PC-9 (cell line): ENCODE measurements at regions not wholly inside any gene's neighbourhood (a gene's known extent, or its start where the extent isn't known, plus 50 kb on each side); places are given as distances from the start of the nearest gene placed in this dataset.
"Not testable (repeated sequence)": the region's sequence is repeated elsewhere in the genome, so short reads cannot be mapped to it uniquely, and the experiment has no call there.

Experiments used
- BruUV-seq: library from RNA; stranded (reverse); fragments of 400-500 nt; replicated peaks from 2 replicates; lab custom pipeline; 2021; lab: Mats Ljungman, UMichigan
- CTCF ChIA-PET: fragments of 300-600 bp; sonication (Branson Sonifier 250); formaldehyde crosslinking; loops from one replicate; lab custom pipeline; 2022; ENCODE audit warnings: antibody characterized with exemption; lab: Charles Lee
- POLR2A ChIA-PET: fragments of 300-600 bp; sonication (Branson Sonifier 250); formaldehyde crosslinking; loops from one replicate; lab custom pipeline; 2022; ENCODE audit warnings: antibody characterized with exemption; ENCODE audit not compliant: unreplicated experiment; lab: Charles Lee
- DNase-seq, 2 experiments: peaks; one replicate each; pipeline versions ENCODE4 v3.0.0 to v3.0.0-alpha.2; 2015 to 2022; ENCODE audit warnings: mixed read lengths in 1 of 2
- H2AFZ ChIP-seq: fragments of 200-600 bp; sonication (generic); 2 replicates; pipeline ENCODE4 v1.8.1; 2017; ENCODE audit warnings: antibody characterized with exemption
- H3F3A ChIP-seq: fragments of 200-600 bp; sonication (generic); 2 replicates; pipeline ENCODE4 v1.8.1; 2017; ENCODE audit warnings: antibody characterized with exemption, mild to moderate bottlenecking, low read depth; ENCODE audit not compliant: insufficient read depth
- H3K27ac ChIP-seq: fragments of 200-600 bp; sonication (generic); 2 replicates; pipeline ENCODE4 v1.6.1; 2016; ENCODE audit warnings: mixed run types
- H3K27me3 ChIP-seq: fragments of 200-600 bp; sonication (generic); 2 replicates; pipeline ENCODE4 v1.6.1; 2016; ENCODE audit warnings: low read depth, mixed run types; ENCODE audit not compliant: insufficient read depth
- H3K36me3 ChIP-seq: fragments of 200-600 bp; sonication (generic); 2 replicates; pipeline ENCODE4 v1.6.1; 2016; ENCODE audit warnings: low read depth, mixed run types
- H3K4me1 ChIP-seq: fragments of 200-600 bp; sonication (generic); replicated peaks from 2 replicates; pipeline ENCODE4 v1.6.1; 2016; ENCODE audit warnings: mixed run types; ENCODE audit not compliant: insufficient read depth
- H3K4me2 ChIP-seq: fragments of 200-600 bp; sonication (generic); 2 replicates; pipeline ENCODE4 v1.6.1; 2017; ENCODE audit warnings: mixed run types
- H3K4me3 ChIP-seq: fragments of 200-600 bp; sonication (generic); 2 replicates; pipeline ENCODE4 v1.6.1; 2016; ENCODE audit warnings: mixed run types
- H3K79me2 ChIP-seq: fragments of 200-600 bp; sonication (generic); 2 replicates; pipeline ENCODE4 v1.6.1; 2017; ENCODE audit warnings: low read depth, mixed run types
- H3K9me2 ChIP-seq: fragments of 200-600 bp; sonication (generic); 2 replicates; pipeline ENCODE4 v1.8.1; 2017; ENCODE audit warnings: mild to moderate bottlenecking; ENCODE audit not compliant: insufficient read depth
- H3K9me3 ChIP-seq: fragments of 200-600 bp; sonication (generic); 2 replicates; pipeline ENCODE4 v1.8.1; 2016; ENCODE audit warnings: low read depth; ENCODE audit not compliant: insufficient read depth
- H4K20me1 ChIP-seq: fragments of 200-600 bp; sonication (generic); 2 replicates; pipeline ENCODE4 v1.8.1; 2017; ENCODE audit not compliant: insufficient read depth
- CTCF ChIP-seq: fragments of 200-600 bp; sonication (generic); conservative IDR thresholded peaks from 2 replicates; pipeline ENCODE4 v1.6.1; 2017; ENCODE audit warnings: mixed run types, antibody characterized with exemption, mild to moderate bottlenecking, moderate library complexity
- EZH2 ChIP-seq: fragments of 200-600 bp; sonication (generic); IDR thresholded peaks from 2 replicates; pipeline ENCODE4 v1.8.0; 2017; ENCODE audit warnings: antibody characterized with exemption, low read depth
- intact Hi-C: fragments of 100-400 bp; cut with micrococcal nuclease; formaldehyde crosslinking; loops from one replicate; pipeline ENCODE4 v1.10.0; 2022; ENCODE audit not compliant: unreplicated experiment

GRCh38 chr12:114834621-114835020 lies 150.6 kb upstream of the TBX3 start:
- CTCF ChIA-PET: no interaction called here
- TF ChIP-seq EZH2: no peak
- no peak for TF ChIP-seq CTCF
- BruUV-seq: no TSS peak
- H4K20me1 ChIP-seq: no peaks in the 10 kb centered on the region
- H3K4me3 ChIP-seq: no peak overlapping the region
- no peak overlapping the region for H3K27ac ChIP-seq
- no peak for DNase-seq
- POLR2A ChIA-PET: no interaction called here
- no peaks in the 10 kb centered on the region for H3K79me2 ChIP-seq
- no peak overlapping the region for H3K4me2 ChIP-seq
- intact Hi-C loops: no loop called here
- no peaks in the 10 kb centered on the region for H3K9me3 ChIP-seq
- H2AFZ ChIP-seq: no peak overlapping the region
- no peaks in the 10 kb centered on the region for H3F3A ChIP-seq
- H3K36me3 ChIP-seq: no peaks in the 10 kb centered on the region
- H3K9me2 ChIP-seq: no peaks in the 10 kb centered on the region
- H3K4me1 ChIP-seq: no peaks in the 10 kb centered on the region
- H3K27me3 ChIP-seq: peaks cover 18% of the 10 kb centered on the region; the same call in 1 of the 2 replicates

- ChIA-PET CTCF (no interaction called here), POLR2A (no interaction called here)
- H4K20me1 ChIP-seq: no peaks in the 10 kb centered on the region
- no peak overlapping the region for H3K4me2 ChIP-seq
- H3K27ac ChIP-seq: no peak overlapping the region
- TF ChIP-seq CTCF (no peak), EZH2 (no peak)
- intact Hi-C loops: no loop called here
- no TSS peak for BruUV-seq
- no peaks in the 10 kb centered on the region for H3K79me2 ChIP-seq
- H3K4me1 ChIP-seq: no peaks in the 10 kb centered on the region
- peaks cover 32% of the 10 kb centered on the region; the same call in 1 of the 2 replicates for H3K27me3 ChIP-seq
- DNase-seq: no peak
- H2AFZ ChIP-seq: no peak overlapping the region
- no peaks in the 10 kb centered on the region for H3K9me3 ChIP-seq
- H3K4me3 ChIP-seq: no peak overlapping the region
- no peaks in the 10 kb centered on the region for H3F3A ChIP-seq
- no peaks in the 10 kb centered on the region for H3K36me3 ChIP-seq
- H3K9me2 ChIP-seq: no peaks in the 10 kb centered on the region
Observed at GRCh38 chr12:114829833-114830232, 145.9 kb upstream of the TBX3 start.

GRCh38 chr12:114829244-114829643 lies 145.3 kb upstream of the TBX3 start:
- BruUV-seq, H3K4me3 ChIP-seq, H3K9me3 ChIP-seq, H3F3A ChIP-seq, H3K4me1 ChIP-seq, intact Hi-C loops, CTCF ChIA-PET, H3K36me3 ChIP-seq, H2AFZ ChIP-seq, H3K79me2 ChIP-seq, H3K4me2 ChIP-seq, POLR2A ChIA-PET, DNase-seq, H4K20me1 ChIP-seq, H3K27ac ChIP-seq, H3K9me2 ChIP-seq: not testable (repeated sequence)
- H3K27me3 ChIP-seq: peaks cover 37% of the 10 kb centered on the region; the same call in 1 of the 2 replicates

- no peak for TF ChIP-seq CTCF
- no peak for TF ChIP-seq EZH2
- peaks cover 54% of the 10 kb centered on the region; the same call in 1 of the 2 replicates for H3K27me3 ChIP-seq
- no peak overlapping the region for H2AFZ ChIP-seq
- H3K27ac ChIP-seq: no peak overlapping the region
- no peak overlapping the region for H3K4me2 ChIP-seq
- no peaks in the 10 kb centered on the region for H3K9me2 ChIP-seq
- BruUV-seq: no TSS peak
- no peaks in the 10 kb centered on the region for H4K20me1 ChIP-seq
- H3K4me1 ChIP-seq: no peaks in the 10 kb centered on the region
- intact Hi-C loops: no loop called here
- no peaks in the 10 kb centered on the region for H3K79me2 ChIP-seq
- ChIA-PET CTCF (no interaction called here), POLR2A (no interaction called here)
- DNase-seq: no peak
- no peak overlapping the region for H3K4me3 ChIP-seq
- H3K9me3 ChIP-seq: no peaks in the 10 kb centered on the region
- H3K36me3 ChIP-seq: no peaks in the 10 kb centered on the region
- H3F3A ChIP-seq: no peaks in the 10 kb centered on the region
Observed at GRCh38 chr12:114827461-114827860, 143.5 kb upstream of the TBX3 start.
